GM12878 (cell line): ENCODE measurements at regions not wholly inside any gene's neighbourhood (a gene's known extent, or its start where the extent isn't known, plus 50 kb on each side); places are given as distances from the start of the nearest gene placed in this dataset.

ENCODE experiments used
- ATF7 ChIP-seq: fragments of 450-650 bp; IDR thresholded peaks from 2 replicates; pipeline ENCODE4 v1.6.1; 2016; ENCODE audit warnings: low read depth, mild to moderate bottlenecking
- BCL11A ChIP-seq: IDR thresholded peaks from 2 replicates; pipeline ENCODE4 v1.6.1; 2011; ENCODE audit warnings: low read depth, low read length
- CHD4 ChIP-seq: fragments of 200-600 bp; sonication (generic); IDR thresholded peaks from 2 replicates; pipeline ENCODE4 v1.6.1; 2016; ENCODE audit warnings: mild to moderate bottlenecking
- EP300 ChIP-seq, 2 experiments: fragments of 150-350 bp in 1 of 2; IDR thresholded peaks; 2 replicates each; pipeline ENCODE4 v1.6.1; 2011 to 2012; ENCODE audit warnings: low read depth in 2 of 2, low read length in 2 of 2, borderline replicate concordance in 1 of 2, improper control_type of control experiment in 1 of 2, inconsistent platforms in 1 of 2; ENCODE audit not compliant: control insufficient read depth in 1 of 2
- EZH2 ChIP-seq: IDR thresholded peaks from 2 replicates; pipeline ENCODE4 v1.6.1; 2012; ENCODE audit warnings: low read depth, mild to moderate bottlenecking, control low read depth, inconsistent platforms, low read length, borderline replicate concordance; ENCODE audit not compliant: control insufficient read depth
- FOS ChIP-seq: IDR thresholded peaks from 3 replicates; pipeline ENCODE4 v1.6.1; 2011; ENCODE audit warnings: borderline replicate concordance; ENCODE audit not compliant: insufficient read length; ENCODE audit errors: extremely low read depth
- FOXK2 ChIP-seq: fragments of 450-650 bp; IDR thresholded peaks from 2 replicates; pipeline ENCODE4 v1.6.1; 2017; ENCODE audit warnings: mild to moderate bottlenecking, moderate library complexity
- FOXM1 ChIP-seq: IDR thresholded peaks from 2 replicates; pipeline ENCODE4 v1.6.1; 2012; ENCODE audit warnings: low read depth, mild to moderate bottlenecking, inconsistent platforms, low read length, moderate library complexity
- HCFC1 ChIP-seq: fragments of 150-350 bp; IDR thresholded peaks from 2 replicates; pipeline ENCODE4 v1.6.1; 2014; ENCODE audit warnings: low read length
- HDGF ChIP-seq: fragments of 450-650 bp; IDR thresholded peaks from 2 replicates; pipeline ENCODE4 v1.6.1; 2016; ENCODE audit warnings: antibody characterized with exemption
- IKZF2 ChIP-seq, 2 experiments: fragments of 450-650 bp; IDR thresholded peaks; 2 replicates each; pipeline ENCODE4 v1.6.1; 2017; ENCODE audit warnings: mild to moderate bottlenecking in 2 of 2, moderate library complexity in 2 of 2
- JUNB ChIP-seq: IDR thresholded peaks from 2 replicates; pipeline ENCODE4 v1.6.1; 2016; ENCODE audit warnings: antibody characterized with exemption, mild to moderate bottlenecking
- MAX ChIP-seq: IDR thresholded peaks from 2 replicates; pipeline ENCODE4 v1.6.1; 2012; ENCODE audit warnings: low read depth, low read length, improper control_type of control experiment
- NR2C2 ChIP-seq: IDR thresholded peaks from 2 replicates; pipeline ENCODE4 v1.6.1; 2011; ENCODE audit warnings: borderline replicate concordance, low read depth; ENCODE audit not compliant: control insufficient read depth, insufficient read length
- PAX8 ChIP-seq: fragments of 450-650 bp; IDR thresholded peaks from 2 replicates; pipeline ENCODE4 v1.6.1; 2017; ENCODE audit warnings: mild to moderate bottlenecking, moderate library complexity
- POLR2AphosphoS2 ChIP-seq: IDR thresholded peaks from 2 replicates; pipeline ENCODE4 v1.6.1; 2011; ENCODE audit warnings: low read depth, mild to moderate bottlenecking, low read length, improper control_type of control experiment, moderate library complexity
- RB1 ChIP-seq: fragments of 450-650 bp; formaldehyde crosslinking; IDR thresholded peaks from 2 replicates; pipeline ENCODE4 v1.6.1; 2017; ENCODE audit warnings: mild to moderate bottlenecking, borderline replicate concordance
- RELB ChIP-seq: fragments of 450-650 bp; IDR thresholded peaks from 2 replicates; pipeline ENCODE4 v1.6.1; 2017; ENCODE audit warnings: low read depth, mild to moderate bottlenecking, moderate library complexity
- SMAD1 ChIP-seq: fragments of 450-650 bp; IDR thresholded peaks from 2 replicates; pipeline ENCODE4 v1.6.1; 2018; ENCODE audit warnings: mild to moderate bottlenecking, low read depth; ENCODE audit not compliant: partially characterized antibody
- SMAD5 ChIP-seq: IDR thresholded peaks from 2 replicates; pipeline ENCODE4 v1.6.1; 2016; ENCODE audit warnings: antibody characterized with exemption, low read depth
- SRF ChIP-seq, 2 experiments: IDR thresholded peaks; 2 replicates each; pipeline ENCODE4 v1.6.1; 2011; ENCODE audit warnings: low read depth in 2 of 2, low read length in 2 of 2, mild to moderate bottlenecking in 1 of 2, moderate library complexity in 1 of 2
- TBL1XR1 ChIP-seq: IDR thresholded peaks from 2 replicates; pipeline ENCODE4 v1.6.1; 2012; ENCODE audit warnings: low read depth, low read length, improper control_type of control experiment
- ZBTB40 ChIP-seq: fragments of 450-650 bp; IDR thresholded peaks from 2 replicates; pipeline ENCODE4 v1.6.1; 2016; ENCODE audit warnings: mild to moderate bottlenecking, moderate library complexity, borderline replicate concordance
- ZNF274 ChIP-seq: IDR thresholded peaks from one replicate; pipeline ENCODE4 v1.8.0; 2011; ENCODE audit not compliant: insufficient read length, insufficient read depth
- ZSCAN29 ChIP-seq: fragments of 450-650 bp; IDR thresholded peaks from 2 replicates; pipeline ENCODE4 v1.6.1; 2017; ENCODE audit warnings: mild to moderate bottlenecking, moderate library complexity

- TF ChIP-seq ZSCAN29 (no peak), SRF (IDR thresholded peaks at IDR 0.05; ENCODE audit: low read depth in 2 of 2, low read length in 2 of 2) (no peak), POLR2AphosphoS2 (no peak), RB1 (no peak), SMAD1 (no peak), FOXM1 (no peak), ZNF274 (no peak), RELB (peak; percentile 37; the same call in 1 of the 2 replicates), BCL11A (peak; percentile 43; the same call in 1 of the 2 replicates), MAX (no peak), EP300 (IDR thresholded peaks at IDR 0.05; ENCODE audit: borderline replicate concordance in 1 of 2, control insufficient read depth in 1 of 2, low read depth in 2 of 2, low read length in 2 of 2) (peak; percentile 51 to 78; a peak in 2 of 4 replicates), FOS (no peak), HCFC1 (no peak), SMAD5 (no peak), EZH2 (no peak), HDGF (no peak), FOXK2 (no peak), NR2C2 (no peak), JUNB (peak; percentile 56; the same call in 1 of the 2 replicates), ZBTB40 (peak; percentile 26; the same call in 1 of the 2 replicates), ATF7 (peak; percentile 96), CHD4 (no peak), TBL1XR1 (no peak), PAX8 (no peak), IKZF2 (IDR thresholded peaks at IDR 0.05) (peak; percentile 45 to 60; a peak in 3 of 4 replicates)
These were observed 225.9 kb upstream of the NR4A3 start (continued) for GRCh38 chr9:99595796-99596195.
